ENCODE measurements at regions not wholly inside any gene's neighbourhood (a gene's known extent, or its start where the extent isn't known, plus 50 kb on each side); places are given as distances from the start of the nearest gene placed in this dataset.
A peak's percentile ranks its signal among the peaks of the same experiment; 100 is the strongest.

- DNase-seq (no peak), ATAC-seq (no peak)
- intact Hi-C loops (cut with micrococcal nuclease), result no loop called here
These were observed 51.3 kb downstream of the TET3 start for GRCh38 chr2:74036010-74036409.

- no peak for DNase-seq
- intact Hi-C loops (cut with micrococcal nuclease), result no loop called here
- ATAC-seq, result no peak
These were observed 51.9 kb downstream of the TET3 start for GRCh38 chr2:74036450-74037195.

- DNase-seq (no peak), ATAC-seq (peak; percentile 68)
- intact Hi-C loops (cut with micrococcal nuclease), result no loop called here
These were observed 52.7 kb downstream of the TET3 start for GRCh38 chr2:74037379-74037860.

GRCh38 chr2:74039611-74040010 lies 54.9 kb downstream of the TET3 start:
- DNase-seq, result no peak
- ATAC-seq, result no peak
- intact Hi-C loops (cut with micrococcal nuclease), result no loop called here

- ATAC-seq (peak; percentile 18), DNase-seq (no peak)
- intact Hi-C loops (cut with micrococcal nuclease), result no loop called here
These were observed 56.5 kb downstream of the TET3 start for GRCh38 chr2:74041182-74041581.

- intact Hi-C loops (cut with micrococcal nuclease), result no loop called here
- DNase-seq (no peak), ATAC-seq (no peak)
These were observed 57.0 kb downstream of the TET3 start for GRCh38 chr2:74041726-74042125.

GRCh38 chr2:74042606-74043005 lies 57.9 kb downstream of the TET3 start:
- DNase-seq, result no peak
- no peak for ATAC-seq
- intact Hi-C loops (cut with micrococcal nuclease), result no loop called here

- ATAC-seq (no peak), DNase-seq (no peak)
- intact Hi-C loops (cut with micrococcal nuclease), result no loop called here
These were observed 58.9 kb downstream of the TET3 start for GRCh38 chr2:74043345-74044329.

GRCh38 chr2:74044999-74045398 lies 60.3 kb downstream of the TET3 start:
- DNase-seq (no peak), ATAC-seq (no peak)
- intact Hi-C loops (cut with micrococcal nuclease), result no loop called here

- no peak for DNase-seq
- intact Hi-C loops (cut with micrococcal nuclease), result no loop called here
- peak; percentile 32 for ATAC-seq
These were observed 60.7 kb downstream of the TET3 start for GRCh38 chr2:74045454-74045853.

GRCh38 chr2:74046441-74046840 lies 61.7 kb downstream of the TET3 start:
- intact Hi-C loops (cut with micrococcal nuclease), result no loop called here
- DNase-seq (no peak), ATAC-seq (no peak)

GRCh38 chr2:74047152-74047551 lies 62.4 kb downstream of the TET3 start:
- DNase-seq (no peak), ATAC-seq (no peak)
- intact Hi-C loops (cut with micrococcal nuclease), result no loop called here

GRCh38 chr2:74048147-74048546 lies 63.4 kb downstream of the TET3 start:
- intact Hi-C loops (cut with micrococcal nuclease), result no loop called here

GRCh38 chr2:74048843-74049519 lies 64.3 kb downstream of the TET3 start:
- intact Hi-C loops (cut with micrococcal nuclease), result no loop called here
- no peak for DNase-seq
- ATAC-seq, result no peak

More at GRCh38 chr2:74048147-74048546, 63.4 kb downstream of the TET3 start:
- ATAC-seq, result no peak
- DNase-seq, result no peak

- DNase-seq (no peak), ATAC-seq (no peak)
- intact Hi-C loops (cut with micrococcal nuclease), result no loop called here
These were observed 65.4 kb downstream of the TET3 start for GRCh38 chr2:74050151-74050550.

GRCh38 chr2:74051504-74051903 lies 66.8 kb downstream of the TET3 start:
- intact Hi-C loops (cut with micrococcal nuclease), result no loop called here
- DNase-seq, result no peak
- ATAC-seq, result no peak

GRCh38 chr2:74052732-74053710 lies 68.3 kb downstream of the TET3 start:
- intact Hi-C loops (cut with micrococcal nuclease), result no loop called here
- DNase-seq, result no peak
- no peak for ATAC-seq

GRCh38 chr2:74053959-74054715 lies 69.4 kb downstream of the TET3 start:
- no peak for ATAC-seq
- intact Hi-C loops (cut with micrococcal nuclease), result no loop called here

More at GRCh38 chr2:74053959-74054715, 69.4 kb downstream of the TET3 start:
- DNase-seq, result no peak
